ENCODE measurements at regions not wholly inside any gene's neighbourhood (a gene's known extent, or its start where the extent isn't known, plus 50 kb on each side); places are given as distances from the start of the nearest gene placed in this dataset.

- Histone ChIP-seq H3K36me3 (ENCODE audit: insufficient read depth, low read length) (no peaks in the 10 kb centered on the region), H3K27me3 (ENCODE audit: control insufficient read depth in 1 of 2, insufficient read depth in 2 of 2, low read length in 2 of 2) (no peaks in the 10 kb centered on the region), H3K4me3 (ENCODE audit: low read length) (no peak overlapping the region), H3K9me3 (ENCODE audit: control insufficient read depth in 1 of 2, insufficient read depth in 1 of 2, low read length in 2 of 2) (no peaks in the 10 kb centered on the region), H3K4me1 (ENCODE audit: insufficient read depth, low read length) (no peaks in the 10 kb centered on the region), H3K27ac (ENCODE audit: low read depth in 1 of 2, low read length in 2 of 2) (no peak overlapping the region)
- ChIA-PET CTCF (no interaction called here), POLR2A (no interaction called here)
- Mint-ChIP-seq H3K36me3 (ENCODE audit: low read depth) (no peaks in the 10 kb centered on the region), H3K4me3 (no peak overlapping the region), H3K27ac (no peak overlapping the region), H3K9me3 (no peaks in the 10 kb centered on the region), H3K4me1 (ENCODE audit: low read depth) (no peaks in the 10 kb centered on the region), H3K27me3 (peaks cover 8% of the 10 kb centered on the region)
- no peak for DNase-seq
- TF ChIP-seq CTCF (IDR thresholded peaks at IDR 0.05): no peak
- intact Hi-C loops (cut with DNase I, micrococcal nuclease): no loop called here
- no peak for ATAC-seq (ENCODE audit: poor library complexity)
Measured at GRCh38 chrX:68915778-68916177, 87.0 kb downstream of the EFNB1 start.

- ChIA-PET CTCF (no interaction called here), POLR2A (no interaction called here)
- ATAC-seq (ENCODE audit: poor library complexity): no peak
- Mint-ChIP-seq H3K27me3 (peaks cover 8% of the 10 kb centered on the region), H3K9me3 (no peaks in the 10 kb centered on the region), H3K36me3 (ENCODE audit: low read depth) (no peaks in the 10 kb centered on the region), H3K27ac (no peak overlapping the region), H3K4me3 (no peak overlapping the region), H3K4me1 (ENCODE audit: low read depth) (no peaks in the 10 kb centered on the region)
- H3K27ac ChIP-seq (ENCODE audit: low read depth in 1 of 2, low read length in 2 of 2): no peak overlapping the region
- intact Hi-C loops (cut with DNase I, micrococcal nuclease): no loop called here
- TF ChIP-seq CTCF (IDR thresholded peaks at IDR 0.05): no peak
- H3K27me3 ChIP-seq (ENCODE audit: control insufficient read depth in 1 of 2, insufficient read depth in 2 of 2, low read length in 2 of 2): no peaks in the 10 kb centered on the region
- no peaks in the 10 kb centered on the region for H3K9me3 ChIP-seq (ENCODE audit: control insufficient read depth in 1 of 2, insufficient read depth in 1 of 2, low read length in 2 of 2)
- H3K4me1 ChIP-seq (ENCODE audit: insufficient read depth, low read length): no peaks in the 10 kb centered on the region
- H3K4me3 ChIP-seq (ENCODE audit: low read length): no peak overlapping the region
- DNase-seq: no peak
- H3K36me3 ChIP-seq (ENCODE audit: insufficient read depth, low read length): no peaks in the 10 kb centered on the region
Measured at GRCh38 chrX:68914479-68914946, 85.7 kb downstream of the EFNB1 start.

GRCh38 chrX:68913249-68913547 lies 84.4 kb downstream of the EFNB1 start:
- no peak for DNase-seq
- intact Hi-C loops (cut with DNase I, micrococcal nuclease): no loop called here
- ChIA-PET POLR2A (no interaction called here), CTCF (no interaction called here)
- no peak overlapping the region for H3K27ac ChIP-seq (ENCODE audit: low read depth in 1 of 2, low read length in 2 of 2)
- peaks cover 8% of the 10 kb centered on the region for H3K27me3 Mint-ChIP-seq
- H3K27me3 ChIP-seq (ENCODE audit: control insufficient read depth in 1 of 2, insufficient read depth in 2 of 2, low read length in 2 of 2): no peaks in the 10 kb centered on the region
- H3K4me1 Mint-ChIP-seq (ENCODE audit: low read depth): no peaks in the 10 kb centered on the region
- H3K9me3 Mint-ChIP-seq: no peaks in the 10 kb centered on the region
- no peaks in the 10 kb centered on the region for H3K36me3 ChIP-seq (ENCODE audit: insufficient read depth, low read length)
- H3K4me1 ChIP-seq (ENCODE audit: insufficient read depth, low read length): no peaks in the 10 kb centered on the region
- no peak for ATAC-seq (ENCODE audit: poor library complexity)
- H3K9me3 ChIP-seq (ENCODE audit: control insufficient read depth in 1 of 2, insufficient read depth in 1 of 2, low read length in 2 of 2): no peaks in the 10 kb centered on the region
- no peak overlapping the region for H3K4me3 Mint-ChIP-seq
- no peak overlapping the region for H3K27ac Mint-ChIP-seq
- no peak overlapping the region for H3K4me3 ChIP-seq (ENCODE audit: low read length)
- no peak for TF ChIP-seq CTCF (IDR thresholded peaks at IDR 0.05)
- no peaks in the 10 kb centered on the region for H3K36me3 Mint-ChIP-seq (ENCODE audit: low read depth)
